MCF 10A (cell line): ENCODE measurements at regions not wholly inside any gene's neighbourhood (a gene's known extent, or its start where the extent isn't known, plus 50 kb on each side); places are given as distances from the start of the nearest gene placed in this dataset.

Source experiments
- BruUV-seq: library from RNA; stranded (reverse); fragments of 400-500 nt; replicated peaks from 2 replicates; lab custom pipeline; 2021; lab: Mats Ljungman, UMichigan
- CTCF ChIA-PET: fragments of 300-600 bp; sonication (Branson Sonifier 250); formaldehyde crosslinking; extraction: SDS; loops from one replicate; lab custom pipeline; 2021; ENCODE audit warnings: antibody characterized with exemption, inconsistent platforms; lab: Yijun Ruan, JAX
- POLR2A ChIA-PET: fragments of 300-600, 350-650 bp; sonication (Branson Sonifier 250); formaldehyde crosslinking; extraction: SDS; loops from one replicate; lab custom pipeline; 2020; ENCODE audit warnings: antibody characterized with exemption, inconsistent platforms; lab: Yijun Ruan, JAX
- DNase-seq: peaks from one replicate; pipeline ENCODE4 v3.0.0-alpha.2; 2018; ENCODE audit not compliant: unreplicated experiment
- H3K27ac Mint-ChIP-seq: one replicate; pipeline ENCODE4 v1.8.0; 2022; ENCODE audit warnings: mild to moderate bottlenecking, low read depth, mixed read lengths; ENCODE audit not compliant: unreplicated experiment
- H3K27me3 Mint-ChIP-seq: one replicate; pipeline ENCODE4 v1.8.0; 2022; ENCODE audit warnings: mixed read lengths; ENCODE audit not compliant: insufficient read depth, unreplicated experiment
- H3K36me3 Mint-ChIP-seq: one replicate; pipeline ENCODE4 v1.8.0; 2022; ENCODE audit warnings: mild to moderate bottlenecking, moderate library complexity, mixed read lengths; ENCODE audit not compliant: insufficient read depth, unreplicated experiment
- H3K4me1 Mint-ChIP-seq: one replicate; pipeline ENCODE4 v1.8.0; 2022; ENCODE audit warnings: mixed read lengths; ENCODE audit not compliant: insufficient read depth, unreplicated experiment
- H3K4me3 Mint-ChIP-seq: one replicate; pipeline ENCODE4 v1.8.0; 2022; ENCODE audit warnings: mild to moderate bottlenecking, moderate library complexity, mixed read lengths; ENCODE audit not compliant: unreplicated experiment
- H3K9me3 Mint-ChIP-seq: one replicate; pipeline ENCODE4 v1.8.0; 2022; ENCODE audit warnings: mixed read lengths; ENCODE audit not compliant: unreplicated experiment
- CTCF ChIP-seq: fragments of 200-600 bp; IDR thresholded peaks from one replicate; pipeline ENCODE4 v1.8.0; 2022; ENCODE audit warnings: antibody characterized with exemption, mild to moderate bottlenecking; ENCODE audit not compliant: unreplicated experiment
- intact Hi-C: fragments of 100-400 bp; cut with micrococcal nuclease; formaldehyde crosslinking; loops from 2 replicates; pipeline ENCODE4 v1.14.1; 2022

GRCh38 chr1:229986737-229987337 is 80.2 kb upstream of the GALNT2 start:
- Mint-ChIP-seq H3K27me3 (peaks cover 14% of the 10 kb centered on the region), H3K4me3 (no peak overlapping the region), H3K4me1 (no peaks in the 10 kb centered on the region), H3K27ac (no peak overlapping the region), H3K36me3 (no peaks in the 10 kb centered on the region), H3K9me3 (no peaks in the 10 kb centered on the region)
- no peak for DNase-seq
- ChIA-PET CTCF (interaction anchor here (0.6 to 1.6 kb wide), 5 partner anchors 16 to 320 kb away, joined by 3 to 4 read pairs (median 4); no protein-coding TSS in a partner anchor), POLR2A (interaction anchor here (0.7 kb wide), 1 partner anchor 97 kb away, joined by 3 read pairs; no protein-coding TSS in a partner anchor)
- no peak for TF ChIP-seq CTCF
- no TSS peak for BruUV-seq
- intact Hi-C loops, result no loop called here

GRCh38 chr1:229987953-229988352 is 79.1 kb upstream of the GALNT2 start:
- no peaks in the 10 kb centered on the region for H3K9me3 Mint-ChIP-seq
- no peaks in the 10 kb centered on the region for H3K4me1 Mint-ChIP-seq
- BruUV-seq, result no TSS peak
- no peak for DNase-seq
- ChIA-PET POLR2A (interaction anchor here (0.7 kb wide), 1 partner anchor 1157 kb away, joined by 3 read pairs; no protein-coding TSS in a partner anchor), CTCF (interaction anchor here (0.9 to 1.6 kb wide), 5 partner anchors 8 to 461 kb away, joined by 3 to 4 read pairs (median 4); no protein-coding TSS in a partner anchor)
- intact Hi-C loops, result no loop called here
- no peak for TF ChIP-seq CTCF
- H3K4me3 Mint-ChIP-seq, result no peak overlapping the region
- H3K27ac Mint-ChIP-seq, result no peak overlapping the region
- H3K36me3 Mint-ChIP-seq, result no peaks in the 10 kb centered on the region
- peaks cover 14% of the 10 kb centered on the region for H3K27me3 Mint-ChIP-seq

GRCh38 chr1:229988534-229988933 is 78.5 kb upstream of the GALNT2 start:
- ChIA-PET POLR2A (no interaction called here), CTCF (interaction anchor here (0.6 to 1.6 kb wide), 3 partner anchors 14 to 36 kb away, joined by 3 to 4 read pairs (median 4); no protein-coding TSS in a partner anchor)
- peaks cover 14% of the 10 kb centered on the region for H3K27me3 Mint-ChIP-seq
- no peaks in the 10 kb centered on the region for H3K9me3 Mint-ChIP-seq
- DNase-seq, result no peak
- TF ChIP-seq CTCF, result no peak
- no peak overlapping the region for H3K27ac Mint-ChIP-seq
- no TSS peak for BruUV-seq
- intact Hi-C loops, result no loop called here
- no peaks in the 10 kb centered on the region for H3K4me1 Mint-ChIP-seq
- no peaks in the 10 kb centered on the region for H3K36me3 Mint-ChIP-seq
- H3K4me3 Mint-ChIP-seq, result no peak overlapping the region

GRCh38 chr1:229989591-229990248 is 77.3 kb upstream of the GALNT2 start:
- intact Hi-C loops, result no loop called here

More at GRCh38 chr1:229989591-229990248, 77.3 kb upstream of the GALNT2 start:
- Mint-ChIP-seq H3K4me3 (no peak overlapping the region), H3K9me3 (no peaks in the 10 kb centered on the region), H3K36me3 (no peaks in the 10 kb centered on the region), H3K4me1 (no peaks in the 10 kb centered on the region), H3K27ac (no peak overlapping the region), H3K27me3 (peaks cover 14% of the 10 kb centered on the region)
- TF ChIP-seq CTCF, result no peak
- ChIA-PET POLR2A (interaction anchor here (0.6 to 1.2 kb wide), 6 partner anchors 10 to 982 kb away, joined by 3 to 4 read pairs (median 4); no protein-coding TSS in a partner anchor), CTCF (interaction anchor here (0.6 to 0.9 kb wide), 2 partner anchors 11 to 23 kb away, joined by 3 to 10 read pairs; no protein-coding TSS in a partner anchor)
- BruUV-seq, result no TSS peak
- DNase-seq, result no peak
